ENCODE measurements at regions not wholly inside any gene's neighbourhood (a gene's known extent, or its start where the extent isn't known, plus 50 kb on each side); places are given as distances from the start of the nearest gene placed in this dataset.

DNA sequence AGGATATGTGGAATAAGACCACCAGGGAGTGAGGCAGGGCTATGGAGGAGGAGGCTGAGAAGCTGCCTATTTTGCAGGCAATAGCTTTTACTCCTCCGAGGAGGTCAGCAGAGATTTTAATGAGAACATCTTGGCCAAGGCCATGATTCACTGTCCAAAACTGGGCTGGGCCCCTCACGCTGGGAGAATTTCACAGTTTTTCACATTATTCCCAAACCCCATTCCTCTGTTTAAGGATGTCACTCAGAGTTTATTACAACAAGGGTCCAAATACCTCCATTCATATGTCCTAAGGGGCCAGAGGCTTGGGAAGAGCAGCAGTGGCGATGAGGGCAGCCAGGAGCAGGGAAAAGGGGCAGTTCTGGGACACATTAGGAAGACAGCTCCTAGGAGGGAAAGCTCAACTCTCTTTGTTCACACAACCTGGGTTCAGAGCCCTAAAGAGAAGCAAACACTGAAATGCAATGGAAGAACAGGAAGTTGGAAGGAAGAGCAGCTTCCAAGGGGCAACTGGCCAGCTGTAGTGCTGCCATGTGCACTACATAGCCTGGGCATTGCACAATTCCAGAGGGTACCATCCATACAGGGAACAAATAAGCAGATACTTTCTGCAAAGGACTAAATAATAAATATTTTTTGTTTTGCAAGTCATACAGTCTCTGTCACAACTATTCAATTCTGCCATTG is 283.2 kb downstream of the NUAK1 start:
- TF ChIP-seq, protein P1, sequence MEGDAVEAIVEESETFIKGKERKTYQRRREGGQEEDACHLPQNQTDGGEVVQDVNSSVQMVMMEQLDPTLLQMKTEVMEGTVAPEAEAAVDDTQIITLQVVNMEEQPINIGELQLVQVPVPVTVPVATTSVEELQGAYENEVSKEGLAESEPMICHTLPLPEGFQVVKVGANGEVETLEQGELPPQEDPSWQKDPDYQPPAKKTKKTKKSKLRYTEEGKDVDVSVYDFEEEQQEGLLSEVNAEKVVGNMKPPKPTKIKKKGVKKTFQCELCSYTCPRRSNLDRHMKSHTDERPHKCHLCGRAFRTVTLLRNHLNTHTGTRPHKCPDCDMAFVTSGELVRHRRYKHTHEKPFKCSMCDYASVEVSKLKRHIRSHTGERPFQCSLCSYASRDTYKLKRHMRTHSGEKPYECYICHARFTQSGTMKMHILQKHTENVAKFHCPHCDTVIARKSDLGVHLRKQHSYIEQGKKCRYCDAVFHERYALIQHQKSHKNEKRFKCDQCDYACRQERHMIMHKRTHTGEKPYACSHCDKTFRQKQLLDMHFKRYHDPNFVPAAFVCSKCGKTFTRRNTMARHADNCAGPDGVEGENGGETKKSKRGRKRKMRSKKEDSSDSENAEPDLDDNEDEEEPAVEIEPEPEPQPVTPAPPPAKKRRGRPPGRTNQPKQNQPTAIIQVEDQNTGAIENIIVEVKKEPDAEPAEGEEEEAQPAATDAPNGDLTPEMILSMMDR (IDR thresholded peaks at IDR 0.05; ENCODE audit: insufficient read depth, low read length, poor library complexity, severe bottlenecking) = no peak
- no peak for DNase-seq (ENCODE audit: low read depth)
- no peaks in the 10 kb centered on the region for H3K36me3 ChIP-seq (ENCODE audit: control insufficient read depth, insufficient read depth, low read length)
- H3K4me3 ChIP-seq (ENCODE audit: low read depth, low read length) = no peak overlapping the region
- no peaks in the 10 kb centered on the region for H3K27me3 ChIP-seq (ENCODE audit: control insufficient read depth, insufficient read depth, low read length)

DNA sequence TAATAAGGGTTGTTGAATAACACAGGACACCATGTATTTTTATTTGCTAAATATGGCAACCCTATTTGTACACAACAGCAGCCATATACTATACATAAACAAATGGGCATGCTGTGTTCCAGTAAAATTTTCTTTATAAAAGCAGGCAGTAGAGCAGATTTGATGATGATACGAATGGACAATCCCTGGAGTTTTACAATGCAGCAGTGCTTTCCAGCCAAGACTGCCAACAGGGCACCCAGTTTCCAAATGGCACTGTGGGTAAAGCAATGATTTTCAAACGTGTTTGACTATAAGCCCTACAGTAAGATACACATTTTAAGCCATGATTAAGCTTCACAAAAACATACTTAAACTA is 282.7 kb downstream of the NUAK1 start:
- TF ChIP-seq, protein P1 (IDR thresholded peaks at IDR 0.05; ENCODE audit: insufficient read depth, low read length, poor library complexity, severe bottlenecking) = no peak
- no peak overlapping the region for H3K4me3 ChIP-seq (ENCODE audit: low read depth, low read length)
- no peaks in the 10 kb centered on the region for H3K27me3 ChIP-seq (ENCODE audit: control insufficient read depth, insufficient read depth, low read length)
- DNase-seq (ENCODE audit: low read depth) = no peak
- no peaks in the 10 kb centered on the region for H3K36me3 ChIP-seq (ENCODE audit: control insufficient read depth, insufficient read depth, low read length)

DNA sequence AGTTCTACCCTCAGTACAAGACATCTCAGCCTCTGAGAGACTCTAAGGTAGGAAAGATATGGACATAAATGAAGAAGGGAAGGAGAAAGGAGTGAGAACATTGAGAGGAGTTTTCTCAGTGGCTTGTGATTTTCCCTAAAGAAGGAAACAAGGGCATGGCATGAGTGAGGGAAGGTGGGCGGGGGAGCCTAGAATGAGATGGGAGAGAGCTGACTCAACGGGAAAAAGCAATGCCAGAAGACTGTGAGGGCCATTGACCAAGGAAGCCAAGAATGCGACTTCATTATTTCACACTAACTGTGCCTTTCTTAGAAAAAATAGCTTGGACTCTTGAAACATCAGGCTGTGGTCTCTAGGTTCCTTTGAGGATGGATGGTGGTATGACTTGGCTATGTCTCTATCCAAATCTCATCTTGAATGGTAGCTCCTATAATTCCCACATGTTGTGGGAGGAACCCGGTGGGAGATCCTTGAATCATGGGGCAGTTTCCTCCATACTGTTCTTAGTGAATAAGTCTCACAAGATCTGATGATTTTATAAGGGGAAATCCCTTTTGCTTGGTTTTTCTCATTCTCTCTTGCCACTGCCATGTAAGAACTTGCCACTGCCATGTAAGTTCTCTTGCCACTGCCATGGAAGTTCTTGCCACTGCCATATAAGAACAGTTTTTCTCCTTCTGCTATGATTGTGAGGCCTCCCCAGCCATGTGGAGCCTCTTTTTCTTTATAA is 279.6 kb downstream of the NUAK1 start:
- no peak for DNase-seq (ENCODE audit: low read depth)
- no peaks in the 10 kb centered on the region for H3K36me3 ChIP-seq (ENCODE audit: control insufficient read depth, insufficient read depth, low read length)
- TF ChIP-seq, protein P1 (IDR thresholded peaks at IDR 0.05; ENCODE audit: insufficient read depth, low read length, poor library complexity, severe bottlenecking) = no peak
- H3K4me3 ChIP-seq (ENCODE audit: low read depth, low read length) = no peak overlapping the region
- no peaks in the 10 kb centered on the region for H3K27me3 ChIP-seq (ENCODE audit: control insufficient read depth, insufficient read depth, low read length)

GRCh38 chr12:105860561-105861207 is 278.1 kb downstream of the NUAK1 start:
- H3K27me3 ChIP-seq (ENCODE audit: control insufficient read depth, insufficient read depth, low read length) = no peaks in the 10 kb centered on the region
- no peak overlapping the region for H3K4me3 ChIP-seq (ENCODE audit: low read depth, low read length)
- H3K36me3 ChIP-seq (ENCODE audit: control insufficient read depth, insufficient read depth, low read length) = no peaks in the 10 kb centered on the region
- TF ChIP-seq, protein P1 (IDR thresholded peaks at IDR 0.05; ENCODE audit: insufficient read depth, low read length, poor library complexity, severe bottlenecking) = no peak
- DNase-seq (ENCODE audit: low read depth) = no peak

- Histone ChIP-seq H3K36me3 (ENCODE audit: control insufficient read depth, insufficient read depth, low read length) (no peaks in the 10 kb centered on the region), H3K27me3 (ENCODE audit: control insufficient read depth, insufficient read depth, low read length) (no peaks in the 10 kb centered on the region), H3K4me3 (ENCODE audit: low read depth, low read length) (no peak overlapping the region)
- DNase-seq (ENCODE audit: low read depth) = no peak
- TF ChIP-seq, protein P1 (IDR thresholded peaks at IDR 0.05; ENCODE audit: insufficient read depth, low read length, poor library complexity, severe bottlenecking) = no peak
These were observed 277.5 kb downstream of the NUAK1 start for GRCh38 chr12:105861227-105861626.

Data from kidney epithelial cell (primary cell).